ENCODE measurements at regions not wholly inside any gene's neighbourhood (a gene's known extent, or its start where the extent isn't known, plus 50 kb on each side); places are given as distances from the start of the nearest gene placed in this dataset.

DNA sequence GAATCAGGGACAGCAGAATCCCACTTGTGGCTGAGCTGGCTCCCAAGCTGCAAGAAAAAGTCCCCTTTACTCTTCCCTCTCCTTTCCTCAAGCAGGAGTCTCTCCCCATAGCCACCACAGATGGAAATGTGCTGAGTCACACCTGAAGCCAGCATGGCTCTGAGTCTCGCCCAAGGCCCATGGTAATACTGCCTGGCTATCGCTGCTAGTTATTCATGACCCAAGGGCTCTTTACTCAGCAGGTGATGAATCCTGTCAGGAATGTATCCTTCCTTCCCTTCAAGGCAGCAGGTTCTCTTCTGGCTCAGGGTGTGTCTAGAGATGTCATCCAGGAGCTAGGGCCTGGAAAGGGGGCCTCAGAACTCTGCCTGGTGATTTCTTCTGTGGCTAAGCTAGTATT lies 403.3 kb upstream of the PTPRD start:
- POLR2A ChIA-PET: no interaction called here
- Mint-ChIP-seq H3K9me3 (ENCODE audit: insufficient read depth) (peaks cover 5% of the 10 kb centered on the region), H3K27me3 (no peaks in the 10 kb centered on the region), H3K4me3 (no peak overlapping the region), H3K27ac (no peak overlapping the region), H3K4me1 (no peaks in the 10 kb centered on the region)
- no peaks in the 10 kb centered on the region for H3K79me2 ChIP-seq (ENCODE audit: control insufficient read depth, insufficient read depth, low read length)
- no peak overlapping the region for H3K4me2 ChIP-seq (replicated peaks; ENCODE audit: low read depth, low read length, poor library complexity, severe bottlenecking)
- intact Hi-C loops (cut with micrococcal nuclease): no loop called here
- H3K9me3 ChIP-seq (ENCODE audit: control extremely low read depth in 1 of 3, control insufficient read depth in 2 of 3, insufficient read depth in 1 of 3, low read length in 2 of 3): peaks cover 0 to 22% (median 0%) of the 10 kb centered on the region in 3 donors
- H3K36me3 ChIP-seq (replicated peaks in 1 of 2; ENCODE audit: control extremely low read depth in 1 of 2, control insufficient read depth in 1 of 2, extremely low read depth in 1 of 2, insufficient read depth in 2 of 2, low read length in 1 of 2): no peaks in the 10 kb centered on the region
- CTCF ChIA-PET: no interaction called here
- no peak overlapping the region for H3K4me3 ChIP-seq (ENCODE audit: control extremely low read depth in 1 of 5, extremely low read depth in 1 of 5, insufficient read depth in 1 of 5, low read depth in 2 of 5, low read length in 4 of 5)
- no peak overlapping the region for H2AFZ ChIP-seq (ENCODE audit: insufficient read depth, low read depth, low read length, poor library complexity, severe bottlenecking)
- no peak overlapping the region for H3K27ac ChIP-seq (ENCODE audit: low read length in 2 of 2)
- no peak overlapping the region for H3K9ac ChIP-seq (ENCODE audit: low read length)
- H3K27me3 ChIP-seq (replicated peaks in 1 of 4; ENCODE audit: control extremely low read depth in 1 of 4, control insufficient read depth in 3 of 4, insufficient read depth in 4 of 4, low read length in 3 of 4): no peaks in the 10 kb centered on the region
- no peaks in the 10 kb centered on the region for H3K4me1 ChIP-seq (ENCODE audit: control insufficient read depth in 2 of 2, insufficient read depth in 2 of 2, low read length in 2 of 2)
- DNase-seq (no peak), ATAC-seq (ENCODE audit: low read depth) (no peak)
- H4K20me1 ChIP-seq (ENCODE audit: control insufficient read depth, insufficient read depth, low read length, poor library complexity, severe bottlenecking): no peaks in the 10 kb centered on the region
- TF ChIP-seq, protein P1, sequence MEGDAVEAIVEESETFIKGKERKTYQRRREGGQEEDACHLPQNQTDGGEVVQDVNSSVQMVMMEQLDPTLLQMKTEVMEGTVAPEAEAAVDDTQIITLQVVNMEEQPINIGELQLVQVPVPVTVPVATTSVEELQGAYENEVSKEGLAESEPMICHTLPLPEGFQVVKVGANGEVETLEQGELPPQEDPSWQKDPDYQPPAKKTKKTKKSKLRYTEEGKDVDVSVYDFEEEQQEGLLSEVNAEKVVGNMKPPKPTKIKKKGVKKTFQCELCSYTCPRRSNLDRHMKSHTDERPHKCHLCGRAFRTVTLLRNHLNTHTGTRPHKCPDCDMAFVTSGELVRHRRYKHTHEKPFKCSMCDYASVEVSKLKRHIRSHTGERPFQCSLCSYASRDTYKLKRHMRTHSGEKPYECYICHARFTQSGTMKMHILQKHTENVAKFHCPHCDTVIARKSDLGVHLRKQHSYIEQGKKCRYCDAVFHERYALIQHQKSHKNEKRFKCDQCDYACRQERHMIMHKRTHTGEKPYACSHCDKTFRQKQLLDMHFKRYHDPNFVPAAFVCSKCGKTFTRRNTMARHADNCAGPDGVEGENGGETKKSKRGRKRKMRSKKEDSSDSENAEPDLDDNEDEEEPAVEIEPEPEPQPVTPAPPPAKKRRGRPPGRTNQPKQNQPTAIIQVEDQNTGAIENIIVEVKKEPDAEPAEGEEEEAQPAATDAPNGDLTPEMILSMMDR (IDR thresholded peaks at IDR 0.05): no peak
- no peak for TF ChIP-seq EZH2 (IDR thresholded peaks at IDR 0.05; ENCODE audit: borderline replicate concordance, insufficient read depth, low read depth, low read length, poor library complexity, severe bottlenecking)
- WGBS (ENCODE audit: insufficient coverage): 87% methylated on average over 2 of the region's 2 CpGs

DNA sequence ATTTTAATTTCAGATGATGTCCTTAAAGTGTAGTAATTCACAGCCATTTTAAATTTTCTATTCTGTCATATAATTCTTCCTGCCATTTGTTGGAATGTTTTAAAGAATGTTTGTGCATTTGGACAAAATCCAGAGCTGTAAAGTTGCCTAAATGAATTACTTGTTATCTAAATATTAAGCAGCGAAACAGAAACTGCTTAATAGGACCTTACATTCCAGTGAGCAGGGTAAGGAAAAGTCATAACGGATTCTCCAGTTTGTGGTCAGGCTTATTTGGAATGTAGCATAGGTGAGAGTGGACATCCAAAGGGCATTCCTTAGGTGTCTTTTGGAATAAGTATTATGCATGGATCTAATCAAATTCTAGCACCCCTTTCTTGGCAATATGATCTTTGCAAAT lies 410.4 kb upstream of the PTPRD start:
- no peaks in the 10 kb centered on the region for H3K4me1 ChIP-seq (ENCODE audit: control insufficient read depth in 2 of 2, insufficient read depth in 2 of 2, low read length in 2 of 2)
- no peak for TF ChIP-seq EZH2 (IDR thresholded peaks at IDR 0.05; ENCODE audit: borderline replicate concordance, insufficient read depth, low read depth, low read length, poor library complexity, severe bottlenecking)
- TF ChIP-seq, protein P1 (IDR thresholded peaks at IDR 0.05): no peak
- no peak overlapping the region for H3K27ac ChIP-seq (ENCODE audit: low read length in 2 of 2)
- H3K79me2 ChIP-seq (ENCODE audit: control insufficient read depth, insufficient read depth, low read length): no peaks in the 10 kb centered on the region
- ChIA-PET POLR2A (no interaction called here), CTCF (no interaction called here)
- H3K4me3 ChIP-seq (ENCODE audit: control extremely low read depth in 1 of 5, extremely low read depth in 1 of 5, insufficient read depth in 1 of 5, low read depth in 2 of 5, low read length in 4 of 5): no peak overlapping the region
- peaks cover 0 to 8% (median 0%) of the 10 kb centered on the region in 3 donors for H3K9me3 ChIP-seq (ENCODE audit: control extremely low read depth in 1 of 3, control insufficient read depth in 2 of 3, insufficient read depth in 1 of 3, low read length in 2 of 3)
- Mint-ChIP-seq H3K27ac (no peak overlapping the region), H3K27me3 (no peaks in the 10 kb centered on the region), H3K4me1 (no peaks in the 10 kb centered on the region), H3K9me3 (ENCODE audit: insufficient read depth) (no peaks in the 10 kb centered on the region), H3K4me3 (no peak overlapping the region)
- H2AFZ ChIP-seq (ENCODE audit: insufficient read depth, low read depth, low read length, poor library complexity, severe bottlenecking): no peak overlapping the region
- no peaks in the 10 kb centered on the region for H3K36me3 ChIP-seq (replicated peaks in 1 of 2; ENCODE audit: control extremely low read depth in 1 of 2, control insufficient read depth in 1 of 2, extremely low read depth in 1 of 2, insufficient read depth in 2 of 2, low read length in 1 of 2)
- DNase-seq (no peak), ATAC-seq (ENCODE audit: low read depth) (no peak)
- H3K9ac ChIP-seq (ENCODE audit: low read length): no peak overlapping the region
- no peak overlapping the region for H3K4me2 ChIP-seq (replicated peaks; ENCODE audit: low read depth, low read length, poor library complexity, severe bottlenecking)
- no peaks in the 10 kb centered on the region for H3K27me3 ChIP-seq (replicated peaks in 1 of 4; ENCODE audit: control extremely low read depth in 1 of 4, control insufficient read depth in 3 of 4, insufficient read depth in 4 of 4, low read length in 3 of 4)
- WGBS (ENCODE audit: insufficient coverage): 100% methylated on average over 2 of the region's 2 CpGs
- intact Hi-C loops (cut with micrococcal nuclease): no loop called here
- no peaks in the 10 kb centered on the region for H4K20me1 ChIP-seq (ENCODE audit: control insufficient read depth, insufficient read depth, low read length, poor library complexity, severe bottlenecking)

Data from B cell (primary cell).